A673 (cell line): ENCODE measurements at regions not wholly inside any gene's neighbourhood (a gene's known extent, or its start where the extent isn't known, plus 50 kb on each side); places are given as distances from the start of the nearest gene placed in this dataset.
"Not testable (repeated sequence)": the region's sequence is repeated elsewhere in the genome, so short reads cannot be mapped to it uniquely, and the experiment has no call there.

Experiments used
- BruUV-seq: library from RNA; stranded (reverse); fragments of 400-500 nt; replicated peaks from 2 replicates; lab custom pipeline; 2021; lab: Mats Ljungman, UMichigan
- CTCF ChIA-PET: fragments of 300-600 bp; sonication (Branson Sonifier 250); formaldehyde crosslinking; loops from one replicate; lab custom pipeline; 2022; ENCODE audit warnings: antibody characterized with exemption; lab: Charles Lee
- POLR2A ChIA-PET: fragments of 300-600 bp; sonication (Branson Sonifier 250); formaldehyde crosslinking; loops from one replicate; lab custom pipeline; 2022; ENCODE audit warnings: antibody characterized with exemption; ENCODE audit not compliant: low non-redundant PET; lab: Charles Lee
- DNase-seq: peaks from one replicate; pipeline ENCODE4 v3.0.0-alpha.2; 2015; ENCODE audit warnings: low spot score
- H3K27ac ChIP-seq: fragments of 200-600 bp; sonication (generic); 2 replicates; pipeline ENCODE4 v1.5.1; 2016; ENCODE audit warnings: mixed run types, low read depth, mild to moderate bottlenecking, mixed read lengths, antibody characterized with exemption, low read length; ENCODE audit not compliant: poor library complexity, severe bottlenecking
- H3K27me3 ChIP-seq: fragments of 200-600 bp; sonication (generic); replicated peaks from 2 replicates; pipeline ENCODE4 v1.6.1; 2017; ENCODE audit warnings: mixed run types, low read depth, mild to moderate bottlenecking, mixed read lengths, antibody characterized with exemption, low read length; ENCODE audit not compliant: insufficient read depth, poor library complexity
- H3K36me3 ChIP-seq: fragments of 200-600 bp; sonication (generic); 2 replicates; pipeline ENCODE4 v1.6.1; 2016; ENCODE audit warnings: mixed run types, mild to moderate bottlenecking, mixed read lengths, antibody characterized with exemption, low read length; ENCODE audit not compliant: insufficient read depth, poor library complexity, severe bottlenecking
- H3K4me1 ChIP-seq: fragments of 200-600 bp; sonication (generic); 2 replicates; pipeline ENCODE4 v1.6.1; 2017; ENCODE audit warnings: mixed run types, mild to moderate bottlenecking, mixed read lengths, antibody characterized with exemption, low read length; ENCODE audit not compliant: insufficient read depth, poor library complexity, severe bottlenecking
- H3K4me3 ChIP-seq: fragments of 200-600 bp; sonication (generic); 2 replicates; pipeline ENCODE4 v1.5.1; 2016; ENCODE audit warnings: low read depth, mixed run types, mild to moderate bottlenecking, mixed read lengths, low read length; ENCODE audit not compliant: poor library complexity, severe bottlenecking
- H3K9me3 ChIP-seq: fragments of 200-600 bp; sonication (generic); 2 replicates; pipeline ENCODE4 v1.6.1; 2016; ENCODE audit warnings: mixed run types, low read depth, mild to moderate bottlenecking, mixed read lengths, antibody characterized with exemption, low read length; ENCODE audit not compliant: poor library complexity, severe bottlenecking
- EZH2 ChIP-seq: fragments of 200-600 bp; sonication (generic); IDR thresholded peaks from 2 replicates; pipeline ENCODE4 v1.6.1; 2017; ENCODE audit warnings: borderline replicate concordance, low read depth, mild to moderate bottlenecking, mixed read lengths, antibody characterized with exemption, low read length; ENCODE audit not compliant: poor library complexity, severe bottlenecking
- intact Hi-C: fragments of 100-400 bp; cut with micrococcal nuclease; formaldehyde crosslinking; loops from one replicate; pipeline ENCODE4 v1.10.0; 2022; ENCODE audit not compliant: unreplicated experiment
- TF ChIP-seq, protein P1 (sequence below): fragments of 300-800, 200-600 bp; sonication (generic); conservative IDR thresholded peaks from 2 replicates; pipeline ENCODE4 v1.5.1; 2017; ENCODE audit warnings: low read depth, mild to moderate bottlenecking, antibody characterized with exemption, low read length, moderate library complexity, mixed read lengths

GRCh38 chr11:101241160-101241795 is 111.7 kb upstream of the PGR start:
- Histone ChIP-seq H3K4me3 (no peak overlapping the region), H3K36me3 (no peaks in the 10 kb centered on the region), H3K9me3 (no peaks in the 10 kb centered on the region), H3K4me1 (no peaks in the 10 kb centered on the region), H3K27ac (no peak overlapping the region), H3K27me3 (no peaks in the 10 kb centered on the region)
- CTCF ChIA-PET = no interaction called here
- no peak for TF ChIP-seq EZH2
- TF ChIP-seq, protein P1, sequence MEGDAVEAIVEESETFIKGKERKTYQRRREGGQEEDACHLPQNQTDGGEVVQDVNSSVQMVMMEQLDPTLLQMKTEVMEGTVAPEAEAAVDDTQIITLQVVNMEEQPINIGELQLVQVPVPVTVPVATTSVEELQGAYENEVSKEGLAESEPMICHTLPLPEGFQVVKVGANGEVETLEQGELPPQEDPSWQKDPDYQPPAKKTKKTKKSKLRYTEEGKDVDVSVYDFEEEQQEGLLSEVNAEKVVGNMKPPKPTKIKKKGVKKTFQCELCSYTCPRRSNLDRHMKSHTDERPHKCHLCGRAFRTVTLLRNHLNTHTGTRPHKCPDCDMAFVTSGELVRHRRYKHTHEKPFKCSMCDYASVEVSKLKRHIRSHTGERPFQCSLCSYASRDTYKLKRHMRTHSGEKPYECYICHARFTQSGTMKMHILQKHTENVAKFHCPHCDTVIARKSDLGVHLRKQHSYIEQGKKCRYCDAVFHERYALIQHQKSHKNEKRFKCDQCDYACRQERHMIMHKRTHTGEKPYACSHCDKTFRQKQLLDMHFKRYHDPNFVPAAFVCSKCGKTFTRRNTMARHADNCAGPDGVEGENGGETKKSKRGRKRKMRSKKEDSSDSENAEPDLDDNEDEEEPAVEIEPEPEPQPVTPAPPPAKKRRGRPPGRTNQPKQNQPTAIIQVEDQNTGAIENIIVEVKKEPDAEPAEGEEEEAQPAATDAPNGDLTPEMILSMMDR = no peak
- POLR2A ChIA-PET = no interaction called here
- BruUV-seq = no TSS peak
- intact Hi-C loops = no loop called here
- no peak for DNase-seq

- BruUV-seq, intact Hi-C loops, CTCF ChIA-PET: not testable (repeated sequence)
Observed at GRCh38 chr11:101231207-101231834, 101.7 kb upstream of the PGR start.

DNA sequence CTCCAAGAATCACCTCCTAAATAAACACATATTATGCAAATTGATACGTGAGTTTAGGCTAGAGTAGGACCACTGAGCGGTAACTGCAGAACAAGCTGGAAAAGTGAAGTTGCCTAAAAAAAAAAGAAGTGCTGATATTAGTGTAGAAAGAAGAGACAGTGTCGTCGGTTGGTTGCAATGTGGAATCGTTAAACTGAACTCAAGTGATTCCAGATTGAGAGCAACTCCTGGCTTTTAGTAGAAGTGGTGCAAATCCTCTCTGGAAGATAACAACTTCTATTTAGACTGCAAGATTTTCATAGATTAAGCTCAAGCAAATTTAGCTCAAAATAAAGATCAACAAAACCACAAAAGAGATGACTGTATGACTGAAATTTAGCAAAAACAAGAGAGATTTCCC is 97.0 kb upstream of the PGR start:
- H3K27me3 ChIP-seq = no peaks in the 10 kb centered on the region
- intact Hi-C loops = no loop called here
- BruUV-seq = no TSS peak
- H3K9me3 ChIP-seq = peaks cover 8% of the 10 kb centered on the region
- ChIA-PET POLR2A (no interaction called here), CTCF (no interaction called here)
- DNase-seq = no peak
- no peak overlapping the region for H3K27ac ChIP-seq
- TF ChIP-seq EZH2 = no peak
- TF ChIP-seq, protein P1 = no peak
- no peaks in the 10 kb centered on the region for H3K36me3 ChIP-seq
- H3K4me3 ChIP-seq = no peak overlapping the region
- no peaks in the 10 kb centered on the region for H3K4me1 ChIP-seq

More at GRCh38 chr11:101231207-101231834, 101.7 kb upstream of the PGR start:
- H3K4me1 ChIP-seq, POLR2A ChIA-PET, H3K27me3 ChIP-seq, H3K36me3 ChIP-seq, H3K4me3 ChIP-seq, H3K27ac ChIP-seq, H3K9me3 ChIP-seq, DNase-seq: not testable (repeated sequence)
